Lower leg skin (tissue), 3 donors: ENCODE measurements at regions not wholly inside any gene's neighbourhood (a gene's known extent, or its start where the extent isn't known, plus 50 kb on each side); places are given as distances from the start of the nearest gene placed in this dataset.

Experiments used
- POLR2A ChIP-seq, 2 donors: fragments of 450-650 bp; IDR thresholded peaks; one replicate each; pipeline ENCODE4 v1.6.1; 2016 to 2017; ENCODE audit warnings: antibody characterized with exemption in 2 of 2, mild to moderate bottlenecking in 1 of 2, moderate library complexity in 1 of 2
- TF ChIP-seq, protein P1 (sequence below), 3 donors: fragments of 450-650 bp; IDR thresholded peaks; one replicate each; pipeline ENCODE4 v1.5.1; 2016; ENCODE audit warnings: antibody characterized with exemption in 3 of 3, mild to moderate bottlenecking in 3 of 3, moderate library complexity in 2 of 3

DNA sequence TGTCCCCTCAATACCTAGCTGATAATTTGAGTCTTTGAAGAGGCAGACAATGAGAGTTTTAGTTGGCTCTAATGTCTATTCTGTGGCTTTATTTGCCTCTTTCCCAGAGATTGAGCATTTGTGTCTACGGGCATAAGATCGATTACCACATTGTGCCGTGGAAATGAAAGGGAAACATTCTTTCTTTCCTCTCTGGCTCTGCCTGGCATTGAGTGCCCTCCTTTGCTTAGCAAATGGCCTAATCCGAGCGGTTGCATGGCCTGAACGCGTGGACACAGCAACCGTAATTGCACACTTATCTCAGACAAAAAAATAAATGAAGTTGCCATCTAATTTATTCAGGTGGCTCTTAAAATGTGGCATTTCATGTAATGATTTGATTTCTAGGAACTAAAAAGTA lies 247.9 kb downstream of the ADGRL2 start:
- no peak for TF ChIP-seq POLR2A (IDR thresholded peaks at IDR 0.05)
- TF ChIP-seq, protein P1, sequence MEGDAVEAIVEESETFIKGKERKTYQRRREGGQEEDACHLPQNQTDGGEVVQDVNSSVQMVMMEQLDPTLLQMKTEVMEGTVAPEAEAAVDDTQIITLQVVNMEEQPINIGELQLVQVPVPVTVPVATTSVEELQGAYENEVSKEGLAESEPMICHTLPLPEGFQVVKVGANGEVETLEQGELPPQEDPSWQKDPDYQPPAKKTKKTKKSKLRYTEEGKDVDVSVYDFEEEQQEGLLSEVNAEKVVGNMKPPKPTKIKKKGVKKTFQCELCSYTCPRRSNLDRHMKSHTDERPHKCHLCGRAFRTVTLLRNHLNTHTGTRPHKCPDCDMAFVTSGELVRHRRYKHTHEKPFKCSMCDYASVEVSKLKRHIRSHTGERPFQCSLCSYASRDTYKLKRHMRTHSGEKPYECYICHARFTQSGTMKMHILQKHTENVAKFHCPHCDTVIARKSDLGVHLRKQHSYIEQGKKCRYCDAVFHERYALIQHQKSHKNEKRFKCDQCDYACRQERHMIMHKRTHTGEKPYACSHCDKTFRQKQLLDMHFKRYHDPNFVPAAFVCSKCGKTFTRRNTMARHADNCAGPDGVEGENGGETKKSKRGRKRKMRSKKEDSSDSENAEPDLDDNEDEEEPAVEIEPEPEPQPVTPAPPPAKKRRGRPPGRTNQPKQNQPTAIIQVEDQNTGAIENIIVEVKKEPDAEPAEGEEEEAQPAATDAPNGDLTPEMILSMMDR (IDR thresholded peaks at IDR 0.05): no peak
